ENCODE measurements at regions not wholly inside any gene's neighbourhood (a gene's known extent, or its start where the extent isn't known, plus 50 kb on each side); places are given as distances from the start of the nearest gene placed in this dataset.
A peak's percentile ranks its signal among the peaks of the same experiment; 100 is the strongest.

- Histone ChIP-seq H3K36me3 (no peaks in the 10 kb centered on the region), H3K4me3 (ENCODE audit: low read depth in 1 of 2, low read length in 1 of 2) (no peak overlapping the region), H3K27me3 (no peaks in the 10 kb centered on the region), H3K27ac (no peak overlapping the region), H3K9me3 (no peaks in the 10 kb centered on the region), H3K4me1 (ENCODE audit: control insufficient read depth in 1 of 2, insufficient read depth in 1 of 2, low read depth in 1 of 2, low read length in 1 of 2) (no peaks in the 10 kb centered on the region)
- TF ChIP-seq, protein P1, sequence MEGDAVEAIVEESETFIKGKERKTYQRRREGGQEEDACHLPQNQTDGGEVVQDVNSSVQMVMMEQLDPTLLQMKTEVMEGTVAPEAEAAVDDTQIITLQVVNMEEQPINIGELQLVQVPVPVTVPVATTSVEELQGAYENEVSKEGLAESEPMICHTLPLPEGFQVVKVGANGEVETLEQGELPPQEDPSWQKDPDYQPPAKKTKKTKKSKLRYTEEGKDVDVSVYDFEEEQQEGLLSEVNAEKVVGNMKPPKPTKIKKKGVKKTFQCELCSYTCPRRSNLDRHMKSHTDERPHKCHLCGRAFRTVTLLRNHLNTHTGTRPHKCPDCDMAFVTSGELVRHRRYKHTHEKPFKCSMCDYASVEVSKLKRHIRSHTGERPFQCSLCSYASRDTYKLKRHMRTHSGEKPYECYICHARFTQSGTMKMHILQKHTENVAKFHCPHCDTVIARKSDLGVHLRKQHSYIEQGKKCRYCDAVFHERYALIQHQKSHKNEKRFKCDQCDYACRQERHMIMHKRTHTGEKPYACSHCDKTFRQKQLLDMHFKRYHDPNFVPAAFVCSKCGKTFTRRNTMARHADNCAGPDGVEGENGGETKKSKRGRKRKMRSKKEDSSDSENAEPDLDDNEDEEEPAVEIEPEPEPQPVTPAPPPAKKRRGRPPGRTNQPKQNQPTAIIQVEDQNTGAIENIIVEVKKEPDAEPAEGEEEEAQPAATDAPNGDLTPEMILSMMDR (IDR thresholded peaks at IDR 0.05) = no peak
Observed at GRCh38 chr2:123688231-123688940, 336.7 kb upstream of the CNTNAP5 start.

DNA sequence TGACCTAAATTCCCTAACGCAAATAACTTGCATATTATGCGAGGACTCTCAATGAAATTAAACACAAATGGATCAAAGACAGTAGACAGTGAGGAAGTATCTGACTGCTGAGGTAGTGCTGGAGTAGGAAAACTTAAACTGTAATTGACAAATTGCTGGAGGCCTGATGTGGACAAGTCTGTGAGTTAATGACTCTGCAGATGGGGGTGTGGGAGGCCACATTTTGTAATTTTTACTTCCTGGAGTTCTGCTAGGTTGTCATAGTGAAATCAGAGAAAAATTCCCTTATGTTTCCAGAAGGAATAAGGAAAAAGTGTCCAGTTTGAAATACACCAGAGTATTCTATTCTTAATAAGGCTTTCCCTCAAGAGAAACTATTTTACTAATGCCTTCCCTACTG, 333.0 kb upstream of the CNTNAP5 start:
- Histone ChIP-seq H3K9me3 (no peaks in the 10 kb centered on the region), H3K4me3 (ENCODE audit: low read depth in 1 of 2, low read length in 1 of 2) (no peak overlapping the region), H3K36me3 (no peaks in the 10 kb centered on the region), H3K27ac (no peak overlapping the region), H3K4me1 (ENCODE audit: control insufficient read depth in 1 of 2, insufficient read depth in 1 of 2, low read depth in 1 of 2, low read length in 1 of 2) (no peaks in the 10 kb centered on the region), H3K27me3 (no peaks in the 10 kb centered on the region)
- TF ChIP-seq, protein P1 (IDR thresholded peaks at IDR 0.05) = no peak

GRCh38 chr2:123693836-123694235, 331.3 kb upstream of the CNTNAP5 start:
- Histone ChIP-seq H3K4me1 (ENCODE audit: control insufficient read depth in 1 of 2, insufficient read depth in 1 of 2, low read depth in 1 of 2, low read length in 1 of 2) (no peaks in the 10 kb centered on the region), H3K27ac (peak overlapping the region; percentile 3), H3K9me3 (no peaks in the 10 kb centered on the region), H3K36me3 (no peaks in the 10 kb centered on the region), H3K4me3 (ENCODE audit: low read depth in 1 of 2, low read length in 1 of 2) (no peak overlapping the region), H3K27me3 (no peaks in the 10 kb centered on the region)
- TF ChIP-seq, protein P1 (IDR thresholded peaks at IDR 0.05) = no peak

DNA sequence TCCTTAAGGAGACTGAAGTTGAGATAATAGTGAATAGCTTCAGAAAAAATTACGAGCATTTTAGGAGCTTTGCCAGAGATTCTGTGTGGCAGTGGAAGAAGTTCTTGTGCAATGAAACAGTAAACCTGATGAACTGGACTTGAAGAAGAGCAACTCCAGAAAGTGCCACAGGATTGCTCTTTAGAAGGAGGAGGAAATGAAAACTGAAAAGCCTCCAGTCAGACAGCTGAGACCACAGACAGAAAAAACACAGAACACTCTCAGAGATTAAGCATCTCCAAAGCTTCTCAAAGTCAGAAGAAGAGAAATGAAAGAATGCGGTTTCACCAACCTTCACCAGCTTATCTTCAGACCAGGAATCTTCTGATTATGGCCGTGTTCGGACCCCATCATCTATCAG, 329.7 kb upstream of the CNTNAP5 start:
- Histone ChIP-seq H3K4me1 (ENCODE audit: control insufficient read depth in 1 of 2, insufficient read depth in 1 of 2, low read depth in 1 of 2, low read length in 1 of 2) (no peaks in the 10 kb centered on the region), H3K27ac (no peak overlapping the region), H3K9me3 (no peaks in the 10 kb centered on the region), H3K27me3 (no peaks in the 10 kb centered on the region), H3K36me3 (no peaks in the 10 kb centered on the region), H3K4me3 (ENCODE audit: low read depth in 1 of 2, low read length in 1 of 2) (no peak overlapping the region)
- TF ChIP-seq, protein P1 (IDR thresholded peaks at IDR 0.05) = no peak

GRCh38 chr2:123696021-123696420, 329.1 kb upstream of the CNTNAP5 start:
- no peaks in the 10 kb centered on the region for H3K4me1 ChIP-seq (ENCODE audit: control insufficient read depth in 1 of 2, insufficient read depth in 1 of 2, low read depth in 1 of 2, low read length in 1 of 2)
- H3K9me3 ChIP-seq = no peaks in the 10 kb centered on the region
- no peaks in the 10 kb centered on the region for H3K27me3 ChIP-seq
- no peaks in the 10 kb centered on the region for H3K36me3 ChIP-seq
- H3K27ac ChIP-seq = no peak overlapping the region
- TF ChIP-seq, protein P1 (IDR thresholded peaks at IDR 0.05) = no peak
- no peak overlapping the region for H3K4me3 ChIP-seq (ENCODE audit: low read depth in 1 of 2, low read length in 1 of 2)
